Nucleus accumbens (tissue), 56 donors: ENCODE measurements at regions not wholly inside any gene's neighbourhood (a gene's known extent, or its start where the extent isn't known, plus 50 kb on each side); places are given as distances from the start of the nearest gene placed in this dataset.

Source experiments
- DNase-seq, 56 donors: peaks; one replicate each; lab custom pipeline; 2025; lab: John Stamatoyannopoulos, UW

DNA sequence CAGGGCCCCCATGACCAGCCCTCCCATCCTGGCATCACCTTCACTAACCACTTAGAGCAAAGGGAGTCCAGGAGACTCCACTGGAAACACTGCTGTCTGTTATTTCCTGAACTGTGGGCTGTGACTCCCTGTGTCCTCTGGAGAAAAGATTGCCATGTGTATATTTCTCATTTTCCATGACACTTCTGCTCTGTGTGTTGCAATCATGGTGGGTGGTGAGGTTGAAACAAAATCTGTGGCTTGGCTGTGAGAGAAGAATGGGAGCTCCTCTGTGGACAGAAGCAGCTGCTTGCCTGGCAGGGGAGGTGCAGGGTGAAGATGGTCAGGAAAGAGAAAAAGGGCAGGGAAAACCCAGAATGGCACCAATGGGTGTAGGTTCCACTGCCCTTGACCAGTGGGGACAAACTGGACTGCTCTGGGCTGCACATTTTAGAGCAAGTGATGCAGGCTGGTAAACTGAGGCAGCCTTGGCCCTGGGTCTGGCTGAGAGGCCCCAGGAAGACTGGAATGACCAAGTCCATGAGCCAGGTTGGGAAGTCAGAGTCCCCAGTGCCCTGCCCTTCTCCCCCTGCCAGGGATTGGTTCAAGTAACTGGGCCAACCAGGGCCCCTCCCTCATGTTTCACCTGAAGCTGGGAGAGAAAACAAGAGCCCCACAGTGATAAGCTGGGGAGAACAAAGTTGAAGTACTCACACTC lies 314.3 kb downstream of the C16orf95 start:
- no peak for DNase-seq

DNA sequence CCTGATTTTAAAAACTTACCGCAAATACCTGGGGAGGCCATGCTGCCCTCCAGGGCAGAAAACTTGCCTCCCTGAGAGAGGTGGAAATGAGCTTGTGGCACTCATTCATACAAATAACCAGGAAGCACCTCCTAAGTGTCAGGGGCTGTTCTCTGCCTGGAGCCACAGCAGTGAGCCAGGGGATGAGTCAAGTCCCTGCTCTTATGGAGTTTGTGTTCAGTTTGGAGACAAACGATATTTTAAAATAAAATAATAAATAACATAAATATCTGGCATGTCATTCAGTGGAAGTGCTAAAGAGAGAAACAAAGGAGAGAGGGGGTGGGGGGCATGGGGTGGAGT lies 313.8 kb downstream of the C16orf95 start:
- no peak for DNase-seq

DNA sequence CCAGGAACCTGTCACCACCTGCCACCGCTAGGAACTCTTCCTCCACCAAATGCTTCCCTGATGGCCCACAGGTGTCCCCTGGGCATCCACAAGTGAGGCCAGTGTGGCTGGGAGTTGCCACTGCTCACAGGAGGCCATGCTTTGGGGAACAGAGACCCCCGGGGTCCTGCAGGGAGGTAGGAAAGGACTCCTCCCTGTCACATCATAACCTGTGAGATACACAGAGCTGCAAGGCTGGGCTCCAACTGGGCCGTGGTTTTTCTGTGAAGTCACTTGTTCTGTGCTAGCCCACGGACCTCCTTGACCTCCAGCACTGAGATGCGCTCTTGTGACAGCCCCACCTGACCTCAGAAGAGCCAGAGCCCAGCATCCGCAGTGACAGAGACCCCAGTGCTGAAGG lies 311.2 kb downstream of the C16orf95 start:
- no peak for DNase-seq

GRCh38 chr16:87006789-87007745 lies 310.1 kb downstream of the C16orf95 start:
- DNase-seq: no peak

DNA sequence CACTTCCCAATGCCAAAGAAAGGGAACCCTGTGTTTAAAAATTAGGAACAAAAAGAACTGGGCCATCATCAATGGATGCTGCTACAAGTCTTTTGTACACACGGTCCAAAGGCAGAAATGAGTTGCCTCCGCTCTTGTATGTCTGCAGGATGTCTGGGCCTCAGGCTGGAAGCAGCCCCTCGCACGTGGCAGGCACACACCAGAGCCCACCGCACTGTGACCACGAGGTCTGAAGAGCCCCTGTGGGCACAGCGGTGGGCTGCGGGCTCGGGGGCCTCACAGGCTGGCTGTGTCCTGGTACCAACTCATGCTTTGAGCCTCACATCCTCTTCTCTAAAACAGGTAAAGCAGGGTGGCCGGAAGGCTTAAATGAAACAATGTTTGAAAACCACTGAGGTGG lies 309.3 kb downstream of the C16orf95 start:
- DNase-seq: no peak

- DNase-seq: no peak
Observed at GRCh38 chr16:87008664-87009063, 308.5 kb downstream of the C16orf95 start.

- no peak for DNase-seq
Observed at GRCh38 chr16:87012954-87013938, 303.9 kb downstream of the C16orf95 start.

- DNase-seq: no peak
Observed at GRCh38 chr16:87014112-87014511, 303.1 kb downstream of the C16orf95 start.

GRCh38 chr16:87015021-87015420 lies 302.2 kb downstream of the C16orf95 start:
- DNase-seq: no peak

DNA sequence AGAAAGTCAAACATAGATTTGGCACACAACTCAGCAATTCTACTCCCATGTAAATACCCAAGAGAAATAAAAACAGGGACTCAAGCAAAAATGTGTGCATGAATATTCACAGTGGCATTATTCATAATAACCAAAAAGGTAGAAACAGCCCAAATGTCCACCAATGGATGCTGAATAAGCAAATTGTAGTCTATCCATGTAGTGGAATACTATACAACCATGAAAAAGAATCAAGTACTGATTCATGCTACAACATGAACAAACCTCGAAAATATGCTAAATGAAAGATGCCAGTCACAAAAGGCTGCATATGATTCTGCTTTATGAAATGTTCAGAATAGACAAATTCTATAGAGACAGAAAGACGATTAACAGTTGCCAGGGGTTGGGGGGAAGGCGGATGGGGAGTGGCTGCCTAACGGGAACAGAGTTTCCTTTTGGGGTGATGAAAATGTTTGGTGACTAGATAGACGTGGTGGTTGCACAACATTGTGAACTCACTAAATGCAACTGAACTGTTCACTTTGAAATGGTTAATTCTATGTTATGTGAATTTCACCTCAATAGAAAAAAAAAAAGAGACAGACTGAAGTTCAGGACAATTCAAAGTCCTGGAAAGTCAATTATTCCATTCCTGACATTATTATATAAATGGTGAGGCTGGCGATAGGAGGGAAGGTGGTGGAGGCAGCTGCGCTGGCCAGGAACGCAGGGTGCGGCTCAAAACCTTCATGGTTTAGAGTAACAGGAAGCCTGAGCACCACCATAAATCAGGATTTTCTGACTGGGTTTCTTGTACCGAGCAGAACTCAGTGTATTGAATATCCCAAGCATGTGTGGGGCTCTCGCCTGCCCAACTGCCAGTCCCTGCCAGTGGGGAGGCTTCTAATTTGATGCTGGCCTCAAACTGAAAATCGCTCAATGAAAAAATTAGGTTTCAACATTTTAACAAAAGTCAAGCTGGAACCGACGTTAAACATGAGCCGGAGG lies 300.9 kb downstream of the C16orf95 start:
- DNase-seq: no peak

- DNase-seq: no peak
Observed at GRCh38 chr16:87017371-87018012, 299.7 kb downstream of the C16orf95 start.

- no peak for DNase-seq
Observed at GRCh38 chr16:87025676-87026075, 291.5 kb downstream of the C16orf95 start.

GRCh38 chr16:87027056-87027616 lies 290.1 kb downstream of the C16orf95 start:
- no peak for DNase-seq

GRCh38 chr16:87028481-87029320 lies 288.5 kb downstream of the C16orf95 start:
- no peak for DNase-seq

- no peak for DNase-seq
Observed at GRCh38 chr16:87032554-87032953, 284.6 kb downstream of the C16orf95 start.

DNA sequence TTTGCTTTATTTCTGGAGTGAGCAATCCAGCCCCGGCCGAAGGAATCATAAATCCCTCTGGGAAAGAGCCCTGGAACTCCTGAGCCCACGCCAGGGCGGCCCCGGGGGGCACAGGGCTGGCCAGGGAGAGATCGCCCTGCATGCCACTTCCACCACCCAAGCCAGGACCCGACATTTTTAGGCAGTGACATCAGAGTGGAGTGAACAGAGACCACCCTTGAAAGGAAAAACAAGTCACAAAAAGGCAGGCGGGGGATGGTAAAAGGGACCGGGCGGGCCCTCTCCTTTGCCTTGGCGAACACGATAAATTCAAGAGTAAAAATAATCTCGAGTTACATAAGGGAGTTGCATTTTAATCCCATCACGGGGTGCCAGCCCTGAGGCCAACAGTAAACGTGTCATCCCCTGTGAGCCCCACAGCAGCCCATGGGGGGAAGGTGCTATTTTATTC lies 284.1 kb downstream of the C16orf95 start:
- DNase-seq: no peak

- DNase-seq: no peak
Observed at GRCh38 chr16:87033541-87034300, 283.5 kb downstream of the C16orf95 start.
